Progenitor cell of endocrine pancreas (in vitro differentiated cells): ENCODE measurements at regions not wholly inside any gene's neighbourhood (a gene's known extent, or its start where the extent isn't known, plus 50 kb on each side); places are given as distances from the start of the nearest gene placed in this dataset.

Source experiments
- DNase-seq: peaks from one replicate; pipeline ENCODE4 v3.0.0; 2021; ENCODE audit warnings: low spot score; ENCODE audit not compliant: unreplicated experiment
- H3K27ac Mint-ChIP-seq: 2 replicates; pipeline ENCODE4 v1.8.0; 2021; ENCODE audit warnings: mild to moderate bottlenecking, moderate library complexity, mixed read lengths
- H3K27me3 Mint-ChIP-seq: 2 replicates; pipeline ENCODE4 v1.8.0; 2021; ENCODE audit warnings: mixed read lengths
- H3K36me3 Mint-ChIP-seq: 2 replicates; pipeline ENCODE4 v1.8.0; 2022; ENCODE audit warnings: mixed read lengths; ENCODE audit not compliant: insufficient read depth
- H3K4me1 Mint-ChIP-seq: 2 replicates; pipeline ENCODE4 v1.8.0; 2021; ENCODE audit warnings: low read depth, mixed read lengths
- H3K4me3 Mint-ChIP-seq: 2 replicates; pipeline ENCODE4 v1.8.0; 2021; ENCODE audit warnings: low read depth, mild to moderate bottlenecking, moderate library complexity, mixed read lengths
- H3K9me3 Mint-ChIP-seq: 2 replicates; pipeline ENCODE4 v1.8.0; 2021; ENCODE audit warnings: low read depth, mixed read lengths
- CTCF ChIP-seq: fragments of 200-600 bp; sonication (generic); IDR thresholded peaks from one replicate; pipeline ENCODE4 v1.5.0; 2021; ENCODE audit warnings: antibody characterized with exemption, mild to moderate bottlenecking; ENCODE audit not compliant: unreplicated experiment

- H3K27me3 Mint-ChIP-seq: peaks cover 18% of the 10 kb centered on the region
- no peaks in the 10 kb centered on the region for H3K36me3 Mint-ChIP-seq
- no peak overlapping the region for H3K27ac Mint-ChIP-seq
- no peak for DNase-seq
- H3K4me1 Mint-ChIP-seq: no peaks in the 10 kb centered on the region
- no peak overlapping the region for H3K4me3 Mint-ChIP-seq
- no peak for TF ChIP-seq CTCF
- H3K9me3 Mint-ChIP-seq: no peaks in the 10 kb centered on the region
These were observed 60.3 kb downstream of the MYCN start for GRCh38 chr2:16000642-16001041.

DNA sequence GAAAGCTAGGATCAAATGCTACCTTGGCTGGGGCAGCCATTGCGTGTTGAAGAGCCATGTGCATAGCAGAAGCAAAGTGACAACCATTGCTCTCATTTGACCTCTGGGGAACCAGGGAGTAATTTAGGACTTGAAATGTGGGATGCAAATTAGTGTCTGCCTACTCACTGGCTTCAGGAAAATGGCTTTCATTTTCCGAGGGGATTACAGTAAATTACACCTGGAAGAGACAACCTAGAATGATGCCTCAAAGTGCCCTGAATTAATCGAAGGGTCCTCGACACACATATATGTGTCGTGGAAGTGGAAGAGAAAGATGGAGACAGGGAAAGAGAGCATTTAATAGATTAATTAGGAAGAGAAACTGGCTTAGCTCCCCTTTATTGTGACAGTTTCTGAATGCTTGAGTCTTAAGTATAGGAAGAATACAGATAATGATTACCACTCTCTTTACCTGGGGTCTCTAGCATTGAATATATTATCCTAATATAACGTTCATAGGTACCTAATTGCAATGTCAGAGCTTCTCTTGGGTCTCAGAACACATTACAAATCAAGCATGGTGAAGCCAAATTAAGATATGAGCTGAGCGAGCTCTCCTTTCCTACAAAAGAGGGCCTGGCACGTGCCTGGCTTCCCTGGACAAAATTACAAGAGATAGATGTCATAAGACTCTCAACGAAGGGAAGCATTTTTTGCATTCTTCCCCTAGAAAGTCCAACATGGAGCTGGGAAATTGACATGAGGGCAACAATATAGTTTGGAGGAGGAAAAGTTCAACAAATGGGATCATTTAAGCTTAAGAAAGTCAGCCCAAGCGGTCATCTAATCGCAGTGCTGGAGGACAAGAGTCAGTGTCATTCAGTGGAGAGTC is 59.5 kb downstream of the MYCN start:
- H3K36me3 Mint-ChIP-seq: no peaks in the 10 kb centered on the region
- no peak overlapping the region for H3K27ac Mint-ChIP-seq
- H3K27me3 Mint-ChIP-seq: peaks cover 15% of the 10 kb centered on the region
- no peaks in the 10 kb centered on the region for H3K9me3 Mint-ChIP-seq
- H3K4me3 Mint-ChIP-seq: no peak overlapping the region
- DNase-seq: no peak
- H3K4me1 Mint-ChIP-seq: no peaks in the 10 kb centered on the region
- no peak for TF ChIP-seq CTCF

DNA sequence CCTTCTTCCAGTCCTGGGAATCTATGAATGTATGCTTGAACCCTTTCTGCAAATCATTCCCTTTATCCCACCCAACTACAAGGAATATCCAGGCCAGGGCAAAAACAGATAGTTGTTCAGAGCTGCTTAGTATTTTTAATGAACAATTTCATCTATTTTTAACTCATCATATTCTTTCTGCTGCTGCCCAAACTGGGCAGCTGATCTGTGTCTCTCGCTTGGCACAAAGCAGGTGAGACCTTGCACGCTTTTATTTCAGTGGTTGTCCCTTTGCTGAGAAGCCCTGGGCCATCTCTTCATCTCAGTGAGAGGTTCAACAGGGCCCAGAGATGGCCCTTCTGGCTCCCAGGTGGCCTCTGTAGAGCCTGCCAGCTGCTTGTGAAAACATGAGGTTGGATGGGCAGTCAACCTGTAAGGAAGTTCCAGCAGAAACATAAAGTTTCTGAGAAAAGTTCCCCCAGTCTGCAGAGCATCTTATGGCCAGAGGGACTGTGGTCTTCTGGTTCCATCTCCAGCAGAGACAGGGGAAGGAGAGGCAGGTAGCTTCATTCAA is 57.5 kb downstream of the MYCN start:
- no peak overlapping the region for H3K27ac Mint-ChIP-seq
- H3K4me3 Mint-ChIP-seq: no peak overlapping the region
- DNase-seq: no peak
- no peaks in the 10 kb centered on the region for H3K4me1 Mint-ChIP-seq
- H3K36me3 Mint-ChIP-seq: no peaks in the 10 kb centered on the region
- peaks cover 9% of the 10 kb centered on the region for H3K27me3 Mint-ChIP-seq
- no peak for TF ChIP-seq CTCF
- H3K9me3 Mint-ChIP-seq: no peaks in the 10 kb centered on the region

DNA sequence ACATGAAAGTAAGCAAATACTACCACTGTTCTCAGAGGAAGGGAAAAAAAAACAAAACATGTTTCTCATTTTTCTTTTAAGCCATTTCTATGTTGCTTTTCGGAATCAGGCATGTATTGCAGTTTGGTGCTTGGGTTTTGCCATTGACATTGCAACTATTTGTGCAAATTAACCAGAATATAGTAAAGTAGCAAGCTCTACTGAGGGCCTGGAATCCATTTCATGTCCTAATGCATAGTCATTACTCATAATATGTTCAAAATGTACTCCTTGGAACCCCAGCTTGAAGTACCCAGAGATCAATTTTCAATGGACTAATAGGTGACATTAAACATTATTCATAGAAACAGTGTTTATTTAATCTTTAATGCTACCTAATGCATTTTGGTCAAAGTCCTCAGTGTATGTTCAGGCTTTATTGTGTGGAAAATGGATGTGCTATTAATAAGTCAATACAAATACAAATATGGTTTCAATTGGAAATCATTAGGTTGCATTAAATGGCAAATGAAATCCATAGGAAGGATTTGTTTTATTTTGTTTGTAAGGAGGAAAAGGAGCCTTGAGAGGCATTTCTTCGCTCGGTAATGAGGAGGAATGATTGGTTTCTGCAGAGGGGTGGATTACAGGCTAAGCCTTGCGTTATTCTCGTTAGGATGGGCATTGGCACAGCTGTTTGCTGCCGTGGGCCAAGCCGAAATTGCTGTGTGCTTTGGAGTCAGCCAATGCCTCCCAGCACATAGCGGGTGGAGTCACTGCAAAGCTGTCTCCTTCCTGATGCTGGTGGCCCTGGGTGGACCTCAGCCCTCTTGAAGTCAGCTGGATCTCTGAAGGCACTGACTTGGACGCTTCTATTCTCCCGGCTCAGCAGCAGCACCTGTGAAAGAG is 56.4 kb downstream of the MYCN start:
- Mint-ChIP-seq H3K4me3 (no peak overlapping the region), H3K4me1 (peaks cover under 1% of the 10 kb centered on the region), H3K27ac (no peak overlapping the region), H3K36me3 (no peaks in the 10 kb centered on the region), H3K9me3 (no peaks in the 10 kb centered on the region), H3K27me3 (peaks cover 9% of the 10 kb centered on the region)
- no peak for DNase-seq
- no peak for TF ChIP-seq CTCF
